ENCODE measurements at regions not wholly inside any gene's neighbourhood (a gene's known extent, or its start where the extent isn't known, plus 50 kb on each side); places are given as distances from the start of the nearest gene placed in this dataset.

GRCh38 chr14:55942076-55942654 lies 176.0 kb upstream of the PELI2 start:
- no peak for DNase-seq (ENCODE audit: low read depth)

- DNase-seq (ENCODE audit: low read depth): no peak
Observed at GRCh38 chr14:55942826-55943225, 175.4 kb upstream of the PELI2 start.

- no peak for DNase-seq (ENCODE audit: low read depth)
Observed at GRCh38 chr14:55944757-55945156, 173.5 kb upstream of the PELI2 start.

- DNase-seq (ENCODE audit: low read depth): no peak
Observed at GRCh38 chr14:55946231-55946630, 172.0 kb upstream of the PELI2 start.

GRCh38 chr14:55948399-55948798 lies 169.8 kb upstream of the PELI2 start:
- no peak for DNase-seq (ENCODE audit: low read depth)

GRCh38 chr14:55949708-55950107 lies 168.5 kb upstream of the PELI2 start:
- DNase-seq (ENCODE audit: low read depth): no peak

GRCh38 chr14:55950135-55950534 lies 168.1 kb upstream of the PELI2 start:
- no peak for DNase-seq (ENCODE audit: low read depth)

GRCh38 chr14:55951341-55952206 lies 166.6 kb upstream of the PELI2 start:
- no peak for DNase-seq (ENCODE audit: low read depth)

GRCh38 chr14:55954108-55954507 lies 164.1 kb upstream of the PELI2 start:
- DNase-seq (ENCODE audit: low read depth): no peak

- DNase-seq (ENCODE audit: low read depth): no peak
Observed at GRCh38 chr14:55955175-55955574, 163.0 kb upstream of the PELI2 start.

- no peak for DNase-seq (ENCODE audit: low read depth)
Observed at GRCh38 chr14:55957950-55958349, 160.3 kb upstream of the PELI2 start.

- no peak for DNase-seq (ENCODE audit: low read depth)
Observed at GRCh38 chr14:55963295-55963694, 154.9 kb upstream of the PELI2 start.

- DNase-seq (ENCODE audit: low read depth): no peak
Observed at GRCh38 chr14:55964091-55964490, 154.1 kb upstream of the PELI2 start.

- no peak for DNase-seq (ENCODE audit: low read depth)
Observed at GRCh38 chr14:55964821-55965220, 153.4 kb upstream of the PELI2 start.

- DNase-seq (ENCODE audit: low read depth): no peak
Observed at GRCh38 chr14:55965851-55966250, 152.4 kb upstream of the PELI2 start.

- no peak for DNase-seq (ENCODE audit: low read depth)
Observed at GRCh38 chr14:55968741-55969140, 149.5 kb upstream of the PELI2 start.

- DNase-seq (ENCODE audit: low read depth): no peak
Observed at GRCh38 chr14:55973285-55973800, 144.9 kb upstream of the PELI2 start.

- no peak for DNase-seq (ENCODE audit: low read depth)
Observed at GRCh38 chr14:55973911-55974630, 144.1 kb upstream of the PELI2 start.

GRCh38 chr14:55975281-55975910 lies 142.8 kb upstream of the PELI2 start:
- no peak for DNase-seq (ENCODE audit: low read depth)

- DNase-seq (ENCODE audit: low read depth): no peak
Observed at GRCh38 chr14:55976219-55976618, 142.0 kb upstream of the PELI2 start.

GRCh38 chr14:55976655-55977054 lies 141.6 kb upstream of the PELI2 start:
- no peak for DNase-seq (ENCODE audit: low read depth)

GRCh38 chr14:55977392-55978150 lies 140.6 kb upstream of the PELI2 start:
- no peak for DNase-seq (ENCODE audit: low read depth)
